ENCODE measurements at regions not wholly inside any gene's neighbourhood (a gene's known extent, or its start where the extent isn't known, plus 50 kb on each side); places are given as distances from the start of the nearest gene placed in this dataset.

DNA sequence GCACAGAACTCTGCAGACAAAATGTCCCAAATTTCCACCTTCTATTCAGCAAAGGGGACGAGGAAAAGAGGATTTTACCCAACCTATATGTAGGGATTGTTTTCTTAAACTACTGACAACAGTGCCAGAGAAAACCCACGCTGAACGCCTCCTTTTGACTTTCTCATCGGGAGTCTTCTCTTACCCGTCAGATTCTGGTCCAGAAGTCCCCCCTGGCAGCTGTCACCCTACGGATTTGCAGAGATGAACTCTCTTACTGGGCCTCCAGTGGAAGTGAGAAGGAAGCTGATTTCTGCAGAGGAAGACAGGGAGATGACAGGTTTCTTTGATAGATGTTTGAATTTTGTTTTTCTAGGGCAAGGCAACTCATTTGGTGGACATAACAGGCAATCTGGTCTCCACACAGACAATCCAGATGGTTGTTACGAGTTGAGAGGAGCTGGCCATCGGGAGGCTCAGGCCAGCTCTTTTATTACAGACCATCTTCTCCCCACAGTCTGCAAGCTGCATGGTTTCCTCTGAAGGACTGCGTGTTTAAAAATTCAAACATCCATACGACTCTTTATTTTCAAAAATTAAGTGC lies 804.3 kb downstream of the RNF144A start:
- DNase-seq (ENCODE audit: low read depth in 3 of 3), result no peak

DNA sequence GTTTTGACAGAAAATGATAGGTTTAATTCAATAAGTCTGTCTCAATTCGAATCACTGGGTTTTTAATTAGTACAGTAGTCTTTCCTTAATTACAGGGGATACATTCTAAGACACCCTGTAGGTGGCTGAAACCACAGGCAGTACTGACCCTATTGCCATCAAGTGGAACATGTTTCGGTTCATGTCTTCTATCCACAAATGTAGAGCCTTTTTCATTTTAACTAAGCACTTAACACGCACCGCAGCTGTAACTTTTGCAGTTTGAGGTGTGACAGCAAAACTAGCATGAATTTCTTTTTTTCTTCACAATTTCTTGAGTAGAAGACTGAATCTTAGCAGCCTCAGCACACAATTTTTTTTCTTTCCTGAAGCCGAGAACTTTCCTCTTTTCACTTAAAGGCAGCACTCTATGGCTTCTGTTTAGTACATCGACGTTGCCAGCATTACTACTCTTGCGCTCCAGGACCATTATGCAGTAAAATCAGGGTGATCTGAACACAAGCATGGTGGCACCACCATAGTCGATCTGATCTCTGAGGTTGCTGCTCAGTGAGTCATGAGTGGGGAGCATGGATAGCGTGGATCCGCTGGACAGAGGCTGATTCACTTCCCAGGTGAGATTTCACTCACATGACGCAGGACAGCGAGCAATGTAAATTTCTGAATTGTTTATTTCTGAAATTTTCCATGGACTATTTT lies 805.1 kb downstream of the RNF144A start:
- DNase-seq (ENCODE audit: low read depth in 3 of 3), result no peak

DNA sequence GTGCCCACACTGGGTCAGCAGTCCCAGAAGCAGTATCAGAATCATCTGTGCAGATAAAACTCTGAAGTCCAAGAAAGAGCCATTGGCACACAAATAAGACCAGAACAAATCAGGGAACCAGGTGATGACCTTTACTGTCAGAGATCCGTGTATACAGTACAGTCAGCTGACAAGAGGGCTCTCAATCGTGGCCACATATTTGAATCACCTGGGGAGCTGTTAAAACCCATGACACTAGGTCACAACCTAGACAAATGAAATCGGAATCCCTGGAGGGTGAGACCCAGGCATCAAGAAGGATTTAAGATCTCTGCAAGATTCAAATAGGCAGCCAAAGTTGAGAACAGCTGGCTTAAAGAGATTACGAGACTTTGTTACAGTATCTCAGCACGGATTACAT lies 807.1 kb downstream of the RNF144A start:
- no peak for DNase-seq (ENCODE audit: low read depth in 3 of 3)

DNA sequence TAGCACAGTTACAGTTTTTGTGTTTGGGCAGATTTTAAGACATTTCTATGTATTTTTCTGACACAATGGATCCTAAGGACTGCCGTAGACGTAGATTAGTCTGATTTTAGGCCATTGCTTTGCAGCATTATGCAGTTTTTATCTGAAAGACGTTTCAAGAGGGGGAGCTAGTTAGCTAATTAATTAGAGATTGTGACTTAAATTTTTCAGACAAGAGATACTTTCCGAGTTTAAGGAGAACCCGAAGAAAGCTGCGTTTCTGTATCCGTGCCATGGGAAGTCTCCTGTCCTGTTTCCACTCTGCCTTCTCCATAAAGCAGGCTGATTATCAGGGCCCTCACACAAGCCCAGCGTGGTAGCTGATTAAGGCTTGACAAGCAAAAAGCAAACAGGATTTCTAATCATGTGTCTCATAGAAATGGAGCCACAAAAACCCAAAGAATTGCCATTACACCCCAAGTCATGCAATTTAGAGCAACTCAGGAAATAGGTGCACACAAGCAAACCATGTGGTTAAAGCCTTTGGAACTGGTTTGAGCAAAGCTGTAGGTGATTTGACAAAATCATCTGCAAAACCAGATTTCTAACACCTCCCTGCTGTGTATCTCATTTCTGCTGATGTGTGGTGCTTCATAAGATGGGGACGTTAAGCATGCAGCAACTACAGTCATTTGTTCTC lies 808.1 kb downstream of the RNF144A start:
- no peak for DNase-seq (ENCODE audit: low read depth in 3 of 3)

DNA sequence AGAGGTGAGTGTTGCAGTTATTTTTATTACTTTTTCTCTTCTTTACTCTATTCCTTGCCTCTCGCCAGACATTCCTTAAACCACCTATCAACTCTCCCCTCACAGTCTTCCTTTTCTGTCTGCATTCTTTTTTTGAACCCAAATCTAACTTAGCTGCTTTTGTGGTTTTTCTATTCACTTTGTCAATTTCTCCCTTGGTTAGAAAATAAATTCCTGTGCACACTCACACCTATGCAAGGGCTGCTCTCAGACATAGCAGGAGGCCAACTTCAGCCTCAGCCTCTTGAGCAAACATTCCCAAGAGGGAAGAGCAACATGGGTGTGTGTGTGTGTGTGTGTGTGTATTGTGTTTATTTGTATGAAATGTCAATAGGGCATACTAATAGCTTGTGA lies 808.6 kb downstream of the RNF144A start:
- no peak for DNase-seq (ENCODE audit: low read depth in 3 of 3)

DNA sequence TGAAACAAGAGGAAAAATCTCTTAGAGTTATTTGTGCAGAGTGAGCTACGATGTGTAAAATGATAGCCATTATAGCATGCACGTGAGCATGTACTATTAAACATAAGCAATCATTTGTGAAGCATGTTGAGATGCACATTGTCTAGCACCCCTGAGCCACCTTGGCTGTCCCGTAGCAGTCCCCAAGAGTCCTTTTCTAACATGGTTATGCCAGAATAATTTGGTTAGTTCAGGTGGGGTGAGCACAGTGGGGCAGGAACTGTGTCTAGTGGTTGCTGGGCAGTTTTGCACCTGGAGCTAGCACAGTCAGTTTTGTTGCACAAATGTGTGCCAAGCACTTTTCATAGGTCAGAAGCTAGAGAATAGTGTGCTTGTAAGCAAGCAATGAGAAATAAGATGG lies 809.8 kb downstream of the RNF144A start:
- no peak for DNase-seq (ENCODE audit: low read depth in 3 of 3)

DNA sequence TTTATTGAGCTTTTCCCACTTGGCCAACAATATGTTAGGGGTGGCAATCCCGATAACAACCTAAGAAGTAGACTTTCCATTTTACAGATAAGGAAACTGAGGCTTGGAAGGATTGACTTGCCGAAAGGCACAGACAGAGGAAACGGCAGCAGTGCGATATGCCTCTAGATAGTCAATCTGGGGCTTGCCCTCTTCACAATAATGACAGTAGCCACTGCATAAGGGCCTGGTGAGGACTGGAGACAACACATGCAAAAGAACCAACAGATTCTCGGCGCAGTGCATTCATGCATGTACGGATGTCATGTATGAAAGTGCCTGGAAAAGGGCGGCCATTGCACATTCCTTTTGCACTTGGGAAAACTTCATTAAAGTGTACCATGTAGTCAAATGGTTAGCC lies 811.2 kb downstream of the RNF144A start:
- DNase-seq (ENCODE audit: low read depth in 3 of 3), result no peak

DNA sequence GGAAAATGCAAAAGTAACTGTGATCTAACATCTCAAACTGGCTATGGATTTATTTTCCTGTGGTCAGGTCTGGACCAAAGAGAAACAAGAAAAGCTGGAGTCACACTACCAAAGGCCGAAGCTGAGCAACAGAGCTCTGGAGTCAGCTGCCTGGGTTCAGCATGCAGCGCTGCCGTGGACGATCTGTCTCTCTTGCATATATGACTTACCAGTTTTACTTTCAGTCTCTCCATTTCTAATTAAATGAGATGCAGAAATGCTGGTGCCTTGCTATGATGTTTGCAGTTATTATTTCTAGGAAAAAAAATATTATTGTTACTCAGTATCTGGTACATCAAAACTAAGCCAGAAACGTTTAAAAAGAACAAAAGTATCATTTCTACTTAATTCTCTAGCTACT lies 813.2 kb downstream of the RNF144A start:
- DNase-seq (ENCODE audit: low read depth in 3 of 3), result no peak

DNA sequence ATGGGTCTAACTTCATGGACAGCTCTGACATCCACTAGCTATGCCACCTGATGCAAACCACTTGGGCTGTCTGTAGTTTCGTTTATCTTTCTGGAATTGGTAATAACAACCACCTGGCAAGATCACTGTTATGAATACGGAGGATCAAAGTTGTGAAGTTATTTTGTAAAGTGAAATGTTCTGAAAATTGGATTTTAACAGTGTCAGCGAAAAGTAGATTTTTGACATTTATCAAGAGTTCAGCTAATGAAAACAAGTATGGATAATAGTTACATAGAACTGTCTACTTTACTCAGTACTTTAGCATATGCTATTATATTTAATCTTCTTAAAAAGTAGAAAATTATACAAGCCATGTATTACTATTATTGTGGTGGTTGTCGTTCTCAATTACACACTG lies 813.8 kb downstream of the RNF144A start:
- DNase-seq (ENCODE audit: low read depth in 3 of 3), result no peak

DNA sequence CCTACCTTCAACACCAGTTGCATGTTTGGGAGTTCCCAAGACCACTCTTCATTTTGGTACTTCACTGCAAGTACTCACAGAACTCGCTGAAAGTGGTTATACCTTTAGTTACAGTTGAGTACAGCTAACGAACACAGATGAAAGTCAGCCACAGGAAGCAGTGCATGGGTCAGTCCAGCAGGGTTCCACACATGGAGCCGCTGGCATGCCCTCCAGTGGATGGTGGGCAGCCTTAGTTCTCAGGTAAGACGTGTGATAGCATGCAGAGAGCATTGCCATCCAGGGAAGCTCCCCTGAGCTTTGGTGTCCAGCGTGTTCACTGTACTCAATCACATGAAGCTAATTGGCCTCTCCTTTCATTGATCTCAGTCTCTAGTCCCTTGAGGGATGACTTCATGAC lies 815.3 kb downstream of the RNF144A start:
- DNase-seq (ENCODE audit: low read depth in 3 of 3), result no peak

DNA sequence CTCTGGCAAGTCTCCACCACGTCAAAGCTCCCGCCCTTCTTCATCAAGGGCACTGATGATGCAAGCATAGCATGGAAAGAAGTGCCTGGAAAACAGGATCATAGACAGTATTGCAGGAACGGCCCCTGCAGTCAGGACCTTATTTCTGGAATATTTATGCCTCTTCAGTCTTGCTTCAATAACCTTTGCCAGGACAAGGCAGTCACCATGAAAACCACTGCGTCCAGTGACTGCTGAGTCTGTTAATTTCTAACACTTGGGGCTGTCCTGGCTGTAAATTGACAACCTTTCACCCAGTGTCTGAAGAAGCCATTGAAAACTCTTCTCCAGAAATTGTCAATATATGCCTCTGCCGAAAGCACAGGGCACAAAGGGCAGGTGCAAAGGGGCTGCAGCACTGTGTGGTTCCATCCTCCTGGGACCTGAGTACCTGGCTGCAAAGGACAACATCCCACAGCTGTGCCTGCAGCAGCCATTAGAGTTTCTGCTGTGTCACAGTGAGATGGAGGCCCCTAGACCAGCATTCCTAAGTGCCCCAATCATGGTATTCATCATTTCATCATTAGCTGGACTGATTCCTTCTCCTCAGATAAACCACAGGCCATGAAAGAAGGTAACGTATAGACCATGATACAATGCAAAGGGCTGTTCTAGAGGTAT lies 819.6 kb downstream of the RNF144A start:
- no peak for DNase-seq (ENCODE audit: low read depth in 3 of 3)

DNA sequence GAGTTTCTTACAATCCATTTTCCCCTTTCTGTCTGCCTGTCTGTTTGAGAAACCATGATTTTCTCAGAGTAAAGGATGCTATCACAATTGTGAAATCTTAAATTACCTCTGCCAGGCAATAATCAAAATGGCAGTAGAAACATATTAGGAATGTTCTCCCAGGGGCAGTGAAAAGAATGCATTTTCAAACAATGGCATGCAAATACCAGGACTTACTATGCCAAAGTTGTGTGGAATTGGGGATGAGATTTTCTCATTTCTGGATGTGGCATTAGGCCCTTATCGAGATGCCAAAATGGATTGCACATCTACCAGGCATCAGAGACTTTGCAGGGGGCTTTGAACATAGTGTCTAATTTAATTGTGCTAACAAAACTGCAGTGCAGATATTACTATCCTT lies 821.4 kb downstream of the RNF144A start:
- no peak for DNase-seq (ENCODE audit: low read depth in 3 of 3)

DNA sequence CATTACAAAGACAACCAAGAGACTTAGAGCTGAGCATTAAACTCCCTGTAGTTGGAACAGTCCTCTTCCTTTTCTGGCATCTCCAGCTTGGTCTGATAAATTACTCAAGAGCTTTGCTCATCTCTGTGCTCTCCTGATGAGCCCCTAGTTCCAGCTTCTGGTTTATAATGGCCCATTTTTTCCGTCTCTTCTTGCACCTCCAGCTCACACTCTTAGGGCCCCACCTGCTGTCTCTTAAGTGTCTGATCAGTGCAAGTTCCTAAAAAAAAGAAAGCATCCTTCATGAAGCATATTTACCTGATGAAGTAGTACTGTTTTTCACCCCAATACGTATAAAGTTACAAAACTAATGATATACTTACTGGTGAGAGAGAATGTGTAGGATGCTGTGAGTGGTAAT lies 822.9 kb downstream of the RNF144A start:
- no peak for DNase-seq (ENCODE audit: low read depth in 3 of 3)

DNA sequence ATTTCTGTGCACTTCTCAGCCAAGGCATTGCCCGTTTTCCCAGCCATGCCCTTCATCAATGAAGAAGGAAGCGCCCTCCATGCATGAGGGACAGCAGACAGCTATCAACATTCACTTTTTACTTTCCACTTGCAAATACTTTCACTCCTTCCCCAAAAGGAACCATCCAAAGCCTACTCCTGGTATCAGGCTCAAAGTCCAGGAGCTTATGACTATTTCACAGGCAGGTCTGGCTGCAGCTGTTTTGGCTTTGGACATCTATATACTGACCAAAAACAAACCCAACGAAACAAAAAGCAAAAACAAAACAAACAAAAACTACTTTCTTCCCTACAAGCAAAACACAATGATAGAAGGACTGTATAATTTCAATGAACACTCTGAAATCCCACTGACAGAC lies 825.1 kb downstream of the RNF144A start:
- no peak for DNase-seq (ENCODE audit: low read depth in 3 of 3)

DNA sequence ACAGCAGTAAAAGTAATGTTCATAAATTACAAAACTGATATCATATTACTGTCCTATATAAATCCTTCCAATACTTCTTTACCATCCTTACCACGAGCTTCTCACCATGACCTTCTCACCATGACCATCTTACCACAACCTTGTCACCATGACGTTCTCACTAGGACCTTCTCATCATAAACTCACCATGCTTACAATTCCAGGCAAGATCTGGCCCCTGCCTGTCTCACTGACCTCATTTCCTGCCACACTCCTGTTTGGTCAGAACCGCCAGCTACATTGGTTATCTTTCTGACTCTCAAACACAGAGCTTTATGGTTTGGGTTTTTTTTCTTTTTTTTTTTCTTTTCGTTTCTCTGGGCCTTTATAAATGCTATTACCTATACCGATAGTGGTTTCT lies 827.6 kb downstream of the RNF144A start:
- DNase-seq (ENCODE audit: low read depth in 3 of 3), result no peak

DNA sequence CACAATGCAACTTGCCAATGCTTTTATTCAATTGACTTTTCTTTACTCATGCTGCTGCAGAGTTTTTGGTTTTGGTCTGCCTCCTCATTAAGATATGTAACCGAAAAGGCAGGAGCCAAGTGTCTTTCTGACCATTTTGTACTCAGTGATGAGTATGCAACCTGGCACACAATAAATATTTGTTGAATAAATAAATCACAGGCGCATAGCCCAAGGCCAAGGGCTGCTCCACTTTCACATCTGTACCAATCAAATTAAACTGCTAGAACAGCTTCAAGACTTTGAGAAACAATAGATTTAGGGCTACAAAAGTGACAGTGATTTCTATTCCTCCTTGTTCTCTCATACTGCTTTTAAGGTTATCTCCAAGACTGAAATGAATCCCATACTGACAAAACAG lies 828.2 kb downstream of the RNF144A start:
- DNase-seq (ENCODE audit: low read depth in 3 of 3), result no peak

DNA sequence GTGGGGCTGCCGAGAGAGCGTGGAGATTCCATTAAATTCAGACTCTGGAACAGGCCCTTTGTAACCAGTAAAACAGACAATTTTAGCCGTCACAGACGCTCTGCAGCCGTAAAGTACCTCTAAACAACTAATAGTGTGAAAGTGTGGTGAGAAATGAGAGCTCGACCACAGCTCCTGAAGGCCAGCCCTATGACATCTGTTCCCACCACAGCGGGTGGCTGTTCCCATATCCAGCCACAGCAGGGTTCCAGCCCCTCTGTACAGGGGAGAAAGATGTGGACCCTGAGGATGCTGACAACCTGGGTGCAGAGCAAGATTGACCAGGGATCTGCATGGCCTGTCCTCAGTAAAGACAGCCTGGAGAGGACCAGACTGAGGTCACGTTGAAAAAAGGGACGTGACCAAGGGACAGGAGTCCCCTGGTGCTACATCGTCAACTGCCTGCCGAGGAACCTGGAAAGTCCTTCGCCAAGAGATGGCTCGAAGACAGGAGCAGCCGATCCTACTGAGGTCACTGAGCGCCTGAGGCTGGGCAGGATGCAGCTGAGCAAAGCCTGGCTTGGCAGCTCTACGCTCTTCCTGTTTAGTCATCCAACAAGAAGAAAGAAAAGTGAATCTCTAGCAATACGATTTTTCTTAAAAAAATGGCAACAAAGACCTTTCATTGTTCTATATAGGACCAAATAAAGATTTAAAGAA lies 831.7 kb downstream of the RNF144A start:
- no peak for DNase-seq (ENCODE audit: low read depth in 3 of 3)

DNA sequence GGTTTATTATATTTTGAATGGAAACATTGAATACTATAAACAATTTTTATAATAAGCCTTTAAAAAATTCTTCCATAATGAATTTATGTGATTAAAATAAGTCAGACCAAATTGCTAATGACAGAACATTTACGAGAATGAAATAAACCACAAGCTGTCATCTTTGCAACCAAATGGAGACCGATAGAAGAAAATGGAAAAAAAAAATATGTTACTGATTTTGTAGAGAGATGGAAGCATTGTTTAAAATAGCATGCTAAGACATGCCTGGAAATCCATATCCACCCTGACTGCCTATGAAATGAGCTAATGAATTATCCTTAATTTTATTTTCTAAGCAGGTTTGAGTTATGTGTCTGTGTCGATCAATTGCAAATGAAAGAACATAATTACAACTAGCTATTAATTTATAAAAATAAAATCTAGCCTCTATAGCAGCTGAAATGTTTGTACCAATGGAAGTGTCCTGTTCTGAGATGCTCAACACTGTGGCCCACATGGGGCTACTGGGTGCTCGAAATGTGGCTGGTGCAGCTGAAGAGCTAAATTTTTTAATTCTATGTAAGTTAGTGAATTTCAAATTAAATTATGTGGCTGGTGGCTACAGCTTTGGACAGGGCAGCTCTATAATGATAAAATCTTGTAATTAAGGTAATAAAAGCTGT lies 832.8 kb downstream of the RNF144A start:
- DNase-seq (ENCODE audit: low read depth in 3 of 3), result no peak

DNA sequence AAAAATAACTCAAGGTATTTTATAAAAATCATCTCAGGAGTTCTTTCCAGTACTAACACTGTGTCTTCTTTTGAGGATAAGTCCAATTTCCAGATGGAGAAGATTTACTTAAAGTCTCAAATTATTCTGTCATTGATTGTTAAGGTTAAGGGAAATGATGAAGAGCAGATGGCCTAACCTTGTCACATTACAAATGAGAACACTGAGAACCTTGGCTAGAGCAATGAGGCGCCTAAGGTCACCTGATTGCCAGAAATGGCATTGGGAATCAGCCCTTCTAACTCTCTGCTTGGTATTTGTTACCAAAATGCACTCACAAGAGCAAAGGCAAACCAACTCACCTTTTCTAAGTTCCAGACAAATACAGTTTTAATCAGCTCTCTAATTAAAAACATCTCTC lies 835.1 kb downstream of the RNF144A start:
- DNase-seq (ENCODE audit: low read depth in 3 of 3), result no peak

DNA sequence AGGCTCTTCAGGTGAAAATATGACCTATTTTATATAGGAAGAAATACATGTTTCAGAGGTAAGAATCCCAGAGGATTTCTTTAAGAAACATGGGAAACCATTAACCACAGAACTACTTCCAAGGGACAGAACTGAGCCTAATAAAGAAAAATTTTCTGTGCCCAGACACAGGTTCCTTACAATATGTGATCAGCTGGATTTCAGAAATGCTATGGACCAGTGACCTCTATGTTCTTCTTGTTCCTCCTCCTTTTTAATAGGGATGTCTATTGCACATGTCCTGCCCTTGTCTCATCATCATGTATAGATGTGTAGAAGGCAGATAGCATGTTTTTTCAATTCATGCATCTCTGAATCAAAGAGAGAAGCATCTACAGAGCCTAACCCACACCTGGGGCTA lies 836.6 kb downstream of the RNF144A start:
- DNase-seq (ENCODE audit: low read depth in 3 of 3), result no peak

DNA sequence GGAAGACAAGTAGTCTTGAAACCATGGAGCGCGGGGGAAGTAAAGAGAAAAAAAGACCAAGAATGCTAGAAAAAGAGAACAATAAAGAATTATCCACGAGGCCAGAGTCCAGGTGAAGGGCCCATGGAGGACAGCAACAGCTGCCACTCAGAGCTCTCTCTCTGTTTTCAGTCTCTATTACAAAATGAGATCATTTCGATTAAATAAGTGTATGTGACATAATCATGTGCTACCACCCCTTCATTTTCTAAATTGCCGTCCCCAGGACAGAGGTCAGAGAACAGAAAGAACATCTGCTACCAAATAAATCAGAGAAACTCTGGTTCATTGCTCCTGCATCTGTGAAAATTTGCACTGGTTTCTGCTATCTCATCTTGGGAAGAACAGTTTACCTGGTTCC lies 838.7 kb downstream of the RNF144A start:
- no peak for DNase-seq (ENCODE audit: low read depth in 3 of 3)
